AG04450 (cell line): ENCODE measurements at regions not wholly inside any gene's neighbourhood (a gene's known extent, or its start where the extent isn't known, plus 50 kb on each side); places are given as distances from the start of the nearest gene placed in this dataset.
"Not testable (repeated sequence)": the region's sequence is repeated elsewhere in the genome, so short reads cannot be mapped to it uniquely, and the experiment has no call there.

Experiments used
- CTCF ChIA-PET: fragments of 300-600, 350-600 bp; formaldehyde crosslinking; extraction: SDS; loops from one replicate; lab custom pipeline; 2022; ENCODE audit warnings: antibody characterized with exemption, inconsistent platforms; lab: Charles Lee
- POLR2A ChIA-PET: fragments of 350-600 bp; formaldehyde crosslinking; extraction: SDS; loops from one replicate; lab custom pipeline; 2021; ENCODE audit warnings: antibody characterized with exemption, inconsistent platforms; lab: Yijun Ruan, JAX
- DNase-seq: peaks from one replicate; pipeline ENCODE4 v3.0.0-alpha.2; 2011; ENCODE audit warnings: low read depth, low spot score
- H3K27ac ChIP-seq: one replicate; pipeline ENCODE4 v1.5.1; 2012; ENCODE audit warnings: low read depth, low read length, control low read depth
- H3K27me3 ChIP-seq: one replicate; pipeline ENCODE4 v1.6.0; 2012; ENCODE audit warnings: low read length; ENCODE audit not compliant: control insufficient read depth, insufficient read depth
- H3K4me3 ChIP-seq: 2 replicates; pipeline ENCODE4 v1.5.1; 2011; ENCODE audit warnings: mild to moderate bottlenecking, low read depth, low read length, control low read depth
- H3K9me3 ChIP-seq: 2 replicates; pipeline ENCODE4 v1.5.1; 2012; ENCODE audit warnings: low read length; ENCODE audit not compliant: control insufficient read depth, insufficient read depth
- TF ChIP-seq, protein P1 (sequence below): IDR thresholded peaks from 2 replicates; pipeline ENCODE4 v1.5.1; 2011; ENCODE audit warnings: low read depth, low read length, control low read depth, inconsistent platforms

GRCh38 chr3:14265246-14265962 lies 86.8 kb downstream of the LSM3 start:
- no peak overlapping the region for H3K27ac ChIP-seq
- ChIA-PET CTCF (interaction anchor here (0.6 to 3.4 kb wide), 3 partner anchors 62 to 197 kb away, joined by 3 to 17 read pairs (median 3); no protein-coding TSS in a partner anchor), POLR2A (no interaction called here)
- H3K4me3 ChIP-seq = no peak overlapping the region
- H3K9me3 ChIP-seq = peaks cover 5% of the 10 kb centered on the region; the same call in 1 of the 2 replicates
- TF ChIP-seq, protein P1, sequence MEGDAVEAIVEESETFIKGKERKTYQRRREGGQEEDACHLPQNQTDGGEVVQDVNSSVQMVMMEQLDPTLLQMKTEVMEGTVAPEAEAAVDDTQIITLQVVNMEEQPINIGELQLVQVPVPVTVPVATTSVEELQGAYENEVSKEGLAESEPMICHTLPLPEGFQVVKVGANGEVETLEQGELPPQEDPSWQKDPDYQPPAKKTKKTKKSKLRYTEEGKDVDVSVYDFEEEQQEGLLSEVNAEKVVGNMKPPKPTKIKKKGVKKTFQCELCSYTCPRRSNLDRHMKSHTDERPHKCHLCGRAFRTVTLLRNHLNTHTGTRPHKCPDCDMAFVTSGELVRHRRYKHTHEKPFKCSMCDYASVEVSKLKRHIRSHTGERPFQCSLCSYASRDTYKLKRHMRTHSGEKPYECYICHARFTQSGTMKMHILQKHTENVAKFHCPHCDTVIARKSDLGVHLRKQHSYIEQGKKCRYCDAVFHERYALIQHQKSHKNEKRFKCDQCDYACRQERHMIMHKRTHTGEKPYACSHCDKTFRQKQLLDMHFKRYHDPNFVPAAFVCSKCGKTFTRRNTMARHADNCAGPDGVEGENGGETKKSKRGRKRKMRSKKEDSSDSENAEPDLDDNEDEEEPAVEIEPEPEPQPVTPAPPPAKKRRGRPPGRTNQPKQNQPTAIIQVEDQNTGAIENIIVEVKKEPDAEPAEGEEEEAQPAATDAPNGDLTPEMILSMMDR = no peak
- no peak for DNase-seq
- peaks cover 3% of the 10 kb centered on the region for H3K27me3 ChIP-seq

- TF ChIP-seq, protein P1 = no peak
- POLR2A ChIA-PET = no interaction called here
- H3K27ac ChIP-seq = no peak overlapping the region
These were observed 87.7 kb downstream of the LSM3 start for GRCh38 chr3:14266361-14266760.

GRCh38 chr3:14267976-14268375 lies 89.4 kb downstream of the LSM3 start:
- ChIA-PET CTCF (no interaction called here), POLR2A (no interaction called here)
- Histone ChIP-seq H3K4me3 (no peak overlapping the region), H3K9me3 (peaks cover 5% of the 10 kb centered on the region; the same call in 1 of the 2 replicates), H3K27ac (no peak overlapping the region), H3K27me3 (peaks cover 7% of the 10 kb centered on the region)
- no peak for DNase-seq
- TF ChIP-seq, protein P1 = no peak

More at GRCh38 chr3:14266361-14266760, 87.7 kb downstream of the LSM3 start:
- CTCF ChIA-PET = interaction anchor here (1.4 to 3.4 kb wide), 3 partner anchors 63 to 201 kb away, joined by 3 to 17 read pairs (median 13); no protein-coding TSS in a partner anchor
- peaks cover 5% of the 10 kb centered on the region; the same call in 1 of the 2 replicates for H3K9me3 ChIP-seq
- peak; percentile 75 for DNase-seq
- peaks cover 7% of the 10 kb centered on the region for H3K27me3 ChIP-seq
- H3K4me3 ChIP-seq = no peak overlapping the region

- H3K27ac ChIP-seq = no peak overlapping the region
- CTCF ChIA-PET = no interaction called here
- TF ChIP-seq, protein P1 = no peak
These were observed 90.3 kb downstream of the LSM3 start for GRCh38 chr3:14268897-14269296.

DNA sequence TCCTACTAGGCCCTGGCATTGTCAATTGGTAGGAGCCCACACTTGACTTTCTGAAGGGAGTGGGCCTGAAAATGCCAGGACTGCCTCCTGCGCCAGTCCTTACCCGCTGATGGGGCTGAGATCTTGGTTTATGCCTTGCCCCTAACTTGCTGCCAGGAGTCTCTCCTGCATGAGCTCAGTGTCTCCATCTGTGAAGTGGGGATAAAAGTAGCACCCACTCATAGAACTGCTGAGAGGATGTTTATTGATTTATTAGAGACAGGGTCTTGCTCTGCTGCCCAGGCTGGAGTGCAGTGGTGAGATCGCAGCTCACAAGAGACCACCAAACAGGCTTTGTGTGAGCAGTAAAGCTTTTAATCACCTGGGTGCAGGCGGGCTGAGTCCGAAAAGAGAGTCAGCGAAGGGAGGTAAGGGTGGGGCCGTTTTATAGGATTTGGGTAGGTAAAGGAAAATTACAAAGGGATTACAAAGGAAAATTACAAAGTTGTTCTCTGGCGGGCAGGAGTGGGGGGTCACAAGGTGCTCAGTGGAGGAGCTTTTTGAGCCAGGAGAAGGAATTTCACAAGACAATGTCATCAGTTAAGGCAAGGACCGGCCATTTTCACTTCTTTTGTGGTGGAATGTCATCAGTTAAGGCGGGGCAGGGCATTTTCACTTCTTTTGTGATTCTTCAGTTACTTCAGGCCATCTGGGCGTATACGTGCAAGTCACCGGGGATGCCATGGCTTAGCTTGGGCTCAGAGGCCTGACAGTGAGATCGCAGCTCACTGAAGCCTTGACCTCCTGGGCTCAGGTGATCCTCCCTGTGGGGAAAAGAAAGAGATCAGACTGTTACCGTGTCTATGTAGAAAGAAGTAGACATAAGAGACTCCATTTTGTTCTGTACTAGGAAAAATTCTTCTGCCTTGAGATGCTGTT lies 93.7 kb downstream of the LSM3 start:
- DNase-seq, H3K4me3 ChIP-seq, H3K27me3 ChIP-seq, POLR2A ChIA-PET, H3K27ac ChIP-seq, H3K9me3 ChIP-seq: not testable (repeated sequence)
- CTCF ChIA-PET = interaction anchor here (1.5 to 2.1 kb wide), 2 partner anchors 11 to 69 kb away, joined by 5 to 7 read pairs; no protein-coding TSS in a partner anchor

More at GRCh38 chr3:14268897-14269296, 90.3 kb downstream of the LSM3 start:
- H3K4me3 ChIP-seq = no peak overlapping the region
- POLR2A ChIA-PET = interaction anchor here (0.5 kb wide), 1 partner anchor 1591 kb away, joined by 3 read pairs; no protein-coding TSS in a partner anchor
- DNase-seq = no peak
- peaks cover 5% of the 10 kb centered on the region; the same call in 1 of the 2 replicates for H3K9me3 ChIP-seq
- peaks cover 7% of the 10 kb centered on the region for H3K27me3 ChIP-seq

DNA sequence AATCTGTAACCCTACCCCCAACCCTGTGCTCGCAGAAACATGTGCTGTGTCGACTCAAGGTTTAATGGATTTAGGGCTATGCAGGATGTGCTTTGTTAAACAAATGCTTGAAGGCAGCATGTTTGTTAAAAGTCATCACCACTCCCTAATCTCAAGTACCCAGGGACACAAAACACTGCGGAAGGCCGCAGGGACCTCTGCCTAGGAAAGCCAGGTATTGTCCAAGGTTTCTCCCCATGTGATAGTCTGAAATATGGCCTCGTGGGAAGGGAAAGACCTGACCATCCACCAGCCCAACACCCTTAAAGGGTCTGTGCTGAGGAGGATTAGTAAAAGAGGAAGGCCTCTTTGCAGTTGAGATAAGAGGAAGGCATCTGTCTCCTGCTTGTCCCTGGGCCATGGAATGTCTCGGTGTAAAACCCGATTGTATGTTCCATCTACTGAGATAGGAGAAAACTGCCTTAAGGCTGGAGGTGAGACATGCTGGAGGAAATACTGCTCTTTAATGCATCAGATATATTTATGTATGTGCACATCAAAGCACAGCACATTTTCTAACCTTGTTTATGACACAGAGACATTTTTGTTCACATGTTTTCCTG lies 94.4 kb downstream of the LSM3 start:
- POLR2A ChIA-PET = not testable (repeated sequence)

More for the DNA sequence above, 94.4 kb downstream of the LSM3 start:
- not testable (repeated sequence) for H3K27ac ChIP-seq, H3K9me3 ChIP-seq, H3K4me3 ChIP-seq, DNase-seq, H3K27me3 ChIP-seq
- CTCF ChIA-PET = interaction anchor here (0.6 to 2.1 kb wide), 2 partner anchors 70 to 195 kb away, joined by 3 to 7 read pairs; no protein-coding TSS in a partner anchor
